ENCODE measurements at regions not wholly inside any gene's neighbourhood (a gene's known extent, or its start where the extent isn't known, plus 50 kb on each side); places are given as distances from the start of the nearest gene placed in this dataset.

DNA sequence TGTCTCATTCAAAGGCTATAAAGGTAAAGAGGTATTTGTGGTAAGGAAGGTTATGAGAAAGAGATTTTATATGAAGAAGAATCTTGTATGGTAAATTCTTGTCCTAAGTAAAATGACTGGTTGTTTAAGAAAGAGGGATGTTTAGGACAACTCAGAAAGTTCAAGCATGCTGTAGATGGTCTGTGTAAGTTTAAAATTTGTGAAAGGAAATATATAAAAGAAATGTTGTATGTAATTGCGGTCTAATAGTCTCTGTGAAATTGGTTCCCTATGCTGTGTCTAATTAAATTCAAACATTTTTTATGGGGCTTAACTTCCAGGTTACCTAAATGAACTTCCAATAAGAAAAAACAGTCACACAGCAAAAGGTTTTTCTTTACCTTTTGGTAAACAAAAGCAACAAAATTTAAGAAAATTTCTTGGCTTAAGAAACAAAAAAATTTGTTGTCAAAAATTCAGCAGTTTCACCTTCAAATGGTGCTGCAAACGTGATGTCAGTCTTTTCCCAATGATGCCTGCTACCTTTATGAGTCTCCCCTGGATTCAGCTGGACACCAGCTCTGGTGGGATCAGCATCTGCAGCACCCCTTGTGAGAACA, 83.0 kb upstream of the FCN1 start:
- no peaks in the 10 kb centered on the region for H3K36me3 ChIP-seq (replicated peaks in 1 of 2)
- WGBS, 4 donors, result 47 to 53% (median 50%) methylated on average over 2 of the region's 2 CpGs
- no peaks in the 10 kb centered on the region for H3K9me3 ChIP-seq (replicated peaks in 1 of 3)
- DNase-seq, result no peak
- H3K4me3 ChIP-seq, result no peak overlapping the region
- H3K27ac ChIP-seq, result no peak overlapping the region
- intact Hi-C loops (cut with DNase I), result no loop called here
- TF ChIP-seq POLR2A (IDR thresholded peaks at IDR 0.05) (no peak), CTCF (IDR thresholded peaks at IDR 0.05) (no peak)
- no peaks in the 10 kb centered on the region for H3K4me1 ChIP-seq (replicated peaks in 1 of 2)
- H3K27me3 ChIP-seq, result no peaks in the 10 kb centered on the region

GRCh38 chr9:135001526-135001925, 83.8 kb upstream of the FCN1 start:
- Histone ChIP-seq H3K27ac (no peak overlapping the region), H3K4me1 (replicated peaks in 1 of 2) (no peaks in the 10 kb centered on the region), H3K4me3 (no peak overlapping the region), H3K9me3 (replicated peaks in 1 of 3) (no peaks in the 10 kb centered on the region), H3K36me3 (replicated peaks in 1 of 2) (no peaks in the 10 kb centered on the region), H3K27me3 (no peaks in the 10 kb centered on the region)
- no peak for DNase-seq
- intact Hi-C loops (cut with DNase I), result no loop called here
- no peak for TF ChIP-seq CTCF (IDR thresholded peaks at IDR 0.05)
- no peak for TF ChIP-seq POLR2A (IDR thresholded peaks at IDR 0.05)
- whole genome bisulfite sequencing, 4 donors, result 50 to 82% (median 68%) methylated on average over 1 to 2 of the region's 2 CpGs

DNA sequence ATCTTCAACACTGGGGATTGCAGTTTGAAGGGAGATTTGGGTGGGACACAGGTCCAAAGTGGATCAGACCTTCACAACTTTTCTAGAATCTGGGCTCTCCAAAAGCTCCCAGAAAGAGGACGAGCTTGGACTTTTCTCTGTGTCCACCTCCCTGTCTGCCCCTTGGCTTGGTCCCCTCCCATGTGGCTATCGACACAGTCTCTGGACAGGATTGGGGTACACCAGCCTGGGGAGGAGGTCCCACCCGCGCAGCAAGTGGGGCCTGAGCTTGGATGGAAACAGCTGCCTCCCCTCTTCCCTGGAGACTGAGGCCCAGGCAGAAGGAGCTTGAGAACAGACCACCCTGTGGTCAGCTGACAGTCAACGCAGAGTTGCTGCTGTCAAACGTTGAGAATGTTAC, 84.6 kb upstream of the FCN1 start:
- Histone ChIP-seq H3K27ac (no peak overlapping the region), H3K4me3 (no peak overlapping the region), H3K9me3 (replicated peaks in 1 of 3) (no peaks in the 10 kb centered on the region), H3K27me3 (no peaks in the 10 kb centered on the region), H3K4me1 (replicated peaks in 1 of 2) (no peaks in the 10 kb centered on the region), H3K36me3 (replicated peaks in 1 of 2) (no peaks in the 10 kb centered on the region)
- TF ChIP-seq CTCF (IDR thresholded peaks at IDR 0.05), result no peak
- no peak for TF ChIP-seq POLR2A (IDR thresholded peaks at IDR 0.05)
- intact Hi-C loops (cut with DNase I), result no loop called here
- no peak for DNase-seq
- WGBS, 4 donors, result 49 to 77% (median 68%) methylated on average over 4 to 6 of the region's 6 CpGs

GRCh38 chr9:135002802-135003201, 84.7 kb upstream of the OLFM1 start:
- 75 to 81% (median 77%) methylated on average over 4 of the region's 4 CpGs for WGBS, 4 donors

More at GRCh38 chr9:135002802-135003201, 84.7 kb upstream of the OLFM1 start:
- no peak overlapping the region for H3K4me3 ChIP-seq
- H3K27me3 ChIP-seq, result no peaks in the 10 kb centered on the region
- H3K36me3 ChIP-seq (replicated peaks in 1 of 2), result no peaks in the 10 kb centered on the region
- intact Hi-C loops (cut with DNase I), result no loop called here
- no peaks in the 10 kb centered on the region for H3K4me1 ChIP-seq (replicated peaks in 1 of 2)
- TF ChIP-seq POLR2A (IDR thresholded peaks at IDR 0.05) (no peak), CTCF (IDR thresholded peaks at IDR 0.05) (no peak)
- H3K9me3 ChIP-seq (replicated peaks in 1 of 3), result no peaks in the 10 kb centered on the region
- DNase-seq, result no peak
- H3K27ac ChIP-seq, result no peak overlapping the region
